NCI-H146 treated with DMSO at 0.1 percent for 48 hours (cell line): ENCODE measurements at regions not wholly inside any gene's neighbourhood (a gene's known extent, or its start where the extent isn't known, plus 50 kb on each side); places are given as distances from the start of the nearest gene placed in this dataset.

Experiments
- DNase-seq: peaks from one replicate; lab custom pipeline; 2025; ENCODE audit not compliant: unreplicated experiment; lab: John Stamatoyannopoulos, UW

- no peak for DNase-seq
These were observed 174.6 kb upstream of the ZNF608 start for GRCh38 chr5:124920909-124921666.

DNA sequence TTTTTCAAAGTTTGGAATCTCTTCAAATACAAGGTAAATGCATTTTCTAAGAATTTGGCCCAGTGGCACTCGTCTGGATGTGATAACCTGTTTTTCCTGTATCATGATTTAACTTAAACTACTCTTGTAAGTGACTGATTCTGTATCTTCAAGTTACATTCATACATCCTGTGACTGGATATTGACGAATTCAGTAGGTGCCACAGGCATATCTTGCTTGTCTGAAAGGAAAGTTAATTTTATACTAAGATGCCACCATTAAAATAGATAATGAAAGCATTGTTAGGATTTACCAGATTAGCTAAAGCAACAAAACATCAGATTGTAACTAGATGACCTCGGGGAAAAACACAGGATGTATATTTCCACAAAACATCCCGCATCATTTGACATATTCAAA lies 175.3 kb upstream of the ZNF608 start:
- DNase-seq: no peak

GRCh38 chr5:124922255-124922975 lies 176.0 kb upstream of the ZNF608 start:
- no peak for DNase-seq

DNA sequence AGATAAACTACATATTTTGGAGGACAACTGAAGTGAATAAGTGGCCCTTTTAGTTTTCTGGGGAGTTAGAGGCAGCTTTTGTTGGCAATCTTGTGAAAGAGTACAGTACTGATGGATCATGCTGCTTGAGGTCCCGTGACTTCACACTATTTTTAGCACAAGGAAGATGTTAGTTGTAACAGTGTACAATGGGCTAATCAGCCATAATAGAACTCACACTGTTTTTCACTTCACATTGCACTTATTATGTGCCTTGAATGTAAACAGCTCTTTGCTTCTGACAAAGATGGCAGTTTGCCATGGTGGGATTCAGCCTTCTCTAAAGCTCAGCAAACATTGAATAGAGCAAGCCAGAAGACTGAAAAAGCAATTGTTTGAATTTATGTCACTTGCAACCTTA lies 176.7 kb upstream of the ZNF608 start:
- DNase-seq: peak; percentile 90

- no peak for DNase-seq
These were observed 178.3 kb upstream of the ZNF608 start for GRCh38 chr5:124924729-124925128.

DNA sequence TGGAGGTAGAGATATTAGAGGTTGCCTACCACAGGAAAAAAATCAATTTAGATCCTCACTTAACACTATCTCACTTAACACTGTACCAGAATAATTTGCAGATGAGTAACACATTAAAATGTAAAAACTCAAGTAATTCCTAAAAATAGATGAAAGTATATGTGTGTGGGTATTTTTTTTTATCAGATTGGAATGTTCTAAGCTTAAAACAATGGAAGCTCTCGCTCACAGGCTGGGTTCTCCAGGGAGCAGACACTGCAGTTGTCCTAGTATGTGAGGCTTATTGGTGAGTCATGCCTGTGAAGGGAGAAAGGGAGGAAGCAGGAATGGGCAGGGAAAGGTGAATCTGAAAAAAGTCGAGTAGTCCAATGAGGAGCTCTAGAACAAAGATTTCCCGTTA lies 181.3 kb upstream of the ZNF608 start:
- DNase-seq: no peak

GRCh38 chr5:124929000-124929399 lies 182.6 kb upstream of the ZNF608 start:
- DNase-seq: no peak

- DNase-seq: no peak
These were observed 186.6 kb upstream of the ZNF608 start for GRCh38 chr5:124932791-124933600.

- no peak for DNase-seq
These were observed 188.6 kb upstream of the ZNF608 start for GRCh38 chr5:124935065-124935464.

GRCh38 chr5:124936626-124936933 lies 190.1 kb upstream of the ZNF608 start:
- no peak for DNase-seq

GRCh38 chr5:124941051-124942049 lies 194.9 kb upstream of the ZNF608 start:
- DNase-seq: no peak

DNA sequence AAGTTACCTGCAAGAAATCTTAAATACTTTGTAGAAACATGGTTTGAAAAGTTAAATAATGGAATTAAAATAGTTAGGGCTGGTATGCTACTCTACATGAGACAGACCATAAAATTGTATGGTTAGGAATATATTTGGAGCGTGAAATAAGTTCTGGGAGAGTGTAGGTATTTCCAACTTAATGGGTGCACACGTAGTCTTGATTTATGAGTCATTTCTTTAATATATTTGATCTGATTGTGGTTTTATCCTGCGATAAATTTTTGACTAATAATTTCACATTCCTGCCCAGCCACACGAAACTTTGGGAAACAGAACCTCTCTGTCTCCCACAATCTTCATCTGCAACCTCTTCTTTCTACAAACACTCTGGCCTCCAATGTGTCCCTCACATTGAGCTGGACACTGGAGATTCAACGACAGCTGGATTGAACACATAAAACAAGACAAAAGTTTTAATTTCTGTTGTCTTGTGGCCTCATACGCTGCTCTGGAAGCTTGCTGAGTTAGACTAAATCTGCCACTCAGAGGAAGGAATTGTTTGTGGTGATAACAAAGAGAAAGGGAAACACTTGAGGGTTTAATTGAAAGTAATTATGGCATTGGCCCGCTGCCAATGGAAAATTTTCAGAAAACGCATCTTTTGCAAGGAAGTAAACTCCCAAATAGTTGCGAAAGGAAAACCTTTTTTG lies 201.8 kb upstream of the ZNF608 start:
- peak; percentile 34 for DNase-seq

GRCh38 chr5:124948754-124949275 lies 202.4 kb upstream of the ZNF608 start:
- no peak for DNase-seq

DNA sequence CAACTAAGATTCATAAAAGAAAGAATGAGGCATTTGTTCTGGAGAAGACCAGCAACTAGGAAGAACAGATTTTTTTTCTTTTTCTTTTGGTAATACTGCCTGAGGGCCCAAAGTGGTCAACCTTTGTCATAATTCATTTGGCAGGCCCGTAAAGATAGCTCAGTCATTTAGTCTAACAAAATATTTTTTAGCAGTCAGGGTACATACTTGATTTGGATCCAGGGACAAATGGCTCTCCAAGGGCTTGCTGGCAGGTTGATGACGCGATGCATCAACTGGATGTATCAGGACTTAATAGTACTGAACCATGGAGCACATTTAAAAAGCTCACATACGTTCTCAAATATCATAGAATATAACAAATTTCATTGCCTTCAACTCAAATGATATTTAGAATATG lies 203.4 kb upstream of the ZNF608 start:
- DNase-seq: no peak

GRCh38 chr5:124951105-124951504 lies 204.7 kb upstream of the ZNF608 start:
- DNase-seq: no peak

- no peak for DNase-seq
These were observed 205.2 kb upstream of the ZNF608 start for GRCh38 chr5:124951661-124952060.

DNA sequence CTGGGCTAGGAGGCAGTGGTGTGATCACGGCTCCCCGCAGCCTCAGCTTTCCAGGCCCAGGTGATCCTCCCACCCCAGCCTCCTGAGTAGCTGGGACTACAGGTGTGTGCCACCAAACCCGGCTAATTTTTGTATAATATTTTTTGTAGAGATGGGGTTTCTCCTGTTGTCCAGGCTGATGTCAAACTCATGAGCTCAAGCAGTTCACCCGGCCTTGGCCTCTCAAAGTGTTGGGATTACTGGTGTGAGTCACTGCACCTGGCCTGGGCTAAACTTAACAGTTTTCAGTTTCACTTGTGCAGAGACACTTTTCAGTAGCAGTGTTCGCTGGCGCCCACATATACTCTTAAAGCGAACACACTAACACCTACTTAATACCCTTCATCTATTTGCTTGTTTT lies 205.6 kb upstream of the ZNF608 start:
- no peak for DNase-seq

DNA sequence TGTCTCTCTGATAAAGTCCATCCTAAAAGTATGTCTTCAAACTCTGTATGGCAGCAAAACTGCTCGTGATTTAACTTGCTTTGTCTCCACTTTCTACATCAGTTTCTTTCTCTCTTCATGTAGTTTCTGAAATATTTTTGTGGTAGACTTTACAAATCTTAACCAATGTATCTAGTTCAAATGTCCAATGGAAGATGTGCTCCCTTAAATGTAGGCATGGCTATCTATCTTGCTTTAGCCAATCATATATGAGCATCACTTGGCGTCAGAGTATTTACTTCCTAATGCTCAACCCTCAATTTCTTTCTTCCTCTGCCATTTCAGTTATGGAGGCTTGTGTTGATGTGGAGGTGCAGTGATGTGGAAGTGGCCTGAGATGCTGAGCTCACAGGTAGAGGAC lies 206.1 kb upstream of the ZNF608 start:
- DNase-seq: no peak

DNA sequence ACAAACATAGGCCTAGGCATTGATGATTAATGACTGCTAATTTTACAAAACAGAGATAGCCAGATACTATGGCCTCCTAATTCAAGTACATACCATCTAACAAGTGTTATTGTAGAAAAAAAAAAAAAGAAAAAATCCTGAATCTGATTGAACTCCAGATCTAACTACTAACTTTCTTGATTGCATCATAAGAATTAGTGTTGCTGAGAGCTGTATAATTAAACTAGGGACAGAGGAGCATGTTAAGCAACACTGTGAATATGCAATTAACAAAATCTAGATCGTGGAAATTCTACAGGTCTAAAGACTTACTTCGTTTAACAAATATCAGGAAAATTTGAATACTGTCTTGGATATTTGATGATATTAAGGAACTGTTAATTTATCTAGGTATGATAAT lies 208.3 kb upstream of the ZNF608 start:
- no peak for DNase-seq

- DNase-seq: no peak
These were observed 210.1 kb upstream of the ZNF608 start for GRCh38 chr5:124956471-124957029.
